ENCODE measurements at regions not wholly inside any gene's neighbourhood (a gene's known extent, or its start where the extent isn't known, plus 50 kb on each side); places are given as distances from the start of the nearest gene placed in this dataset.

DNA sequence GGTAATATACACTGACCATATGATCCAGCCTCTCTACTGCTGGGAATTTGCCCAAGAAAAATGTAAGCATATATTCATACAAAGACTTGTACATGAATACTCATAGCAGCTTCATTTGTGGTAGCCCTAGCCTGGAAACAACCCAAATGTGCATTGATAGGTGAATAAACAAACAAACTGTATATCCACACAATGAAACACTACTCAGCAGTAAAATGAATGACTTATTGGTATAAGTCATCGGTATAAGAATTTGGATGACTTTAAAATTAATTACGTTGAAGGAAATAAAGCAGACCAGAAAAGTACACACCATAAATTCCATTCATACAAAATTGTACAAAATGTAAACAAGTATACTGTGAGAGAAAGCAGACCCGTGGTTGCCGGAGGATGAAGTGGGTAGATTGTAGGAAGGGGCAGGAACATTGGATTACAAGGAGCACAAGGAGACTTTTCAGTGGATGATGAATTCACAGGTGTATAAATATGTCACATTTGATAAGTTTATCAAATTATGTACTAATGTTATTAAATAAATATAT is 376.7 kb downstream of the TDRD15 start:
- TF ChIP-seq EZH2phosphoT487 (IDR thresholded peaks at IDR 0.05; ENCODE audit: borderline replicate concordance, low read length), result no peak
- TF ChIP-seq, protein P1, sequence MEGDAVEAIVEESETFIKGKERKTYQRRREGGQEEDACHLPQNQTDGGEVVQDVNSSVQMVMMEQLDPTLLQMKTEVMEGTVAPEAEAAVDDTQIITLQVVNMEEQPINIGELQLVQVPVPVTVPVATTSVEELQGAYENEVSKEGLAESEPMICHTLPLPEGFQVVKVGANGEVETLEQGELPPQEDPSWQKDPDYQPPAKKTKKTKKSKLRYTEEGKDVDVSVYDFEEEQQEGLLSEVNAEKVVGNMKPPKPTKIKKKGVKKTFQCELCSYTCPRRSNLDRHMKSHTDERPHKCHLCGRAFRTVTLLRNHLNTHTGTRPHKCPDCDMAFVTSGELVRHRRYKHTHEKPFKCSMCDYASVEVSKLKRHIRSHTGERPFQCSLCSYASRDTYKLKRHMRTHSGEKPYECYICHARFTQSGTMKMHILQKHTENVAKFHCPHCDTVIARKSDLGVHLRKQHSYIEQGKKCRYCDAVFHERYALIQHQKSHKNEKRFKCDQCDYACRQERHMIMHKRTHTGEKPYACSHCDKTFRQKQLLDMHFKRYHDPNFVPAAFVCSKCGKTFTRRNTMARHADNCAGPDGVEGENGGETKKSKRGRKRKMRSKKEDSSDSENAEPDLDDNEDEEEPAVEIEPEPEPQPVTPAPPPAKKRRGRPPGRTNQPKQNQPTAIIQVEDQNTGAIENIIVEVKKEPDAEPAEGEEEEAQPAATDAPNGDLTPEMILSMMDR (IDR thresholded peaks at IDR 0.05; ENCODE audit: low read depth, low read length, poor library complexity, severe bottlenecking), result no peak

DNA sequence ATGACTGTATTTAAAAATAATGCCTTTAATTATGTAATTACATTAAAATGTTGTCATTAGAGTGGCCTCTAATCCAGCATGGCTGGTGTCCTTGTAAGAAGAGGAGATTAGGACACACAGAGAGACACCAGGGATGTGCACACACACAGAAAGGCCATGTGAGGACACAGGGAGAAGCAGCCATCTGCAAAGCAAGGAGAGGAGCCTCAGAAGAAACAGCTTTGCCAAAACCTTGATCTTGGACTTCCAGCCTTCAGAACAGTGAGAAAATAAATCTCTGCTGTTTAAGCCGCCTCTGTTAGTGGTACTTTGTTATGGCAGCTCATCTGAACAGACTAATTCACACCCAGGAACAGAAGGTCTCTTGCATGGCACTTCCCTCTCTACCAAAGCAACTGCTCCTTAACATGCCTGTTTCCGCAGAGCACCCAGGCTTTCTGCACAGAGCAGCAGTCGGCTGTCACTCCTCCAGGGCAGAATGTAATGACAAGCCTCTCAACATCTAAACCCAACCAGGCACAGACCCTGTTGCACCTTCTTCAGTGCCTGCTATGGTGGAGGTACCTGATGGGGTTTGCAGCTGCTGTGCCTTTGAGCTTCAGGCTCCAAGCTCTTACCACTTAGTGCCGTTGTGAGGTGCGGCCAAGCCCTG is 377.7 kb downstream of the TDRD15 start:
- Histone ChIP-seq H3K9me3 (ENCODE audit: control insufficient read depth, insufficient read depth, low read length) (no peaks in the 10 kb centered on the region), H4K20me1 (ENCODE audit: control insufficient read depth, insufficient read depth, low read depth, low read length) (no peaks in the 10 kb centered on the region), H3K4me3 (ENCODE audit: low read length) (no peak overlapping the region), H3K27me3 (ENCODE audit: control insufficient read depth, low read length) (no peaks in the 10 kb centered on the region), H3K4me1 (ENCODE audit: control insufficient read depth, low read length) (no peaks in the 10 kb centered on the region), H3K36me3 (ENCODE audit: control insufficient read depth, low read length) (no peaks in the 10 kb centered on the region), H3K9me2 (replicated peaks; ENCODE audit: control insufficient read depth, low read length) (no peaks in the 10 kb centered on the region), H3K4me2 (ENCODE audit: low read length) (no peak overlapping the region), H3F3A (ENCODE audit: control insufficient read depth, insufficient read depth) (no peaks in the 10 kb centered on the region), H3K79me2 (ENCODE audit: control insufficient read depth, low read length) (no peaks in the 10 kb centered on the region), H3K27ac (ENCODE audit: low read depth, low read length) (no peak overlapping the region)
- TF ChIP-seq, protein P1 (IDR thresholded peaks at IDR 0.05; ENCODE audit: low read depth, low read length, poor library complexity, severe bottlenecking), result no peak
- no peak for TF ChIP-seq EZH2phosphoT487 (IDR thresholded peaks at IDR 0.05; ENCODE audit: borderline replicate concordance, low read length)

More for the DNA sequence above, 376.7 kb downstream of the TDRD15 start:
- H3K9me3 ChIP-seq (ENCODE audit: control insufficient read depth, insufficient read depth, low read length), result no peaks in the 10 kb centered on the region
- no peaks in the 10 kb centered on the region for H3K79me2 ChIP-seq (ENCODE audit: control insufficient read depth, low read length)
- no peaks in the 10 kb centered on the region for H3K27me3 ChIP-seq (ENCODE audit: control insufficient read depth, low read length)
- H3K36me3 ChIP-seq (ENCODE audit: control insufficient read depth, low read length), result no peaks in the 10 kb centered on the region
- H3K27ac ChIP-seq (ENCODE audit: low read depth, low read length), result no peak overlapping the region
- no peaks in the 10 kb centered on the region for H3K4me1 ChIP-seq (ENCODE audit: control insufficient read depth, low read length)
- no peaks in the 10 kb centered on the region for H3K9me2 ChIP-seq (replicated peaks; ENCODE audit: control insufficient read depth, low read length)
- no peaks in the 10 kb centered on the region for H4K20me1 ChIP-seq (ENCODE audit: control insufficient read depth, insufficient read depth, low read depth, low read length)
- no peak overlapping the region for H3K4me2 ChIP-seq (ENCODE audit: low read length)
- H3K4me3 ChIP-seq (ENCODE audit: low read length), result no peak overlapping the region
- no peaks in the 10 kb centered on the region for H3F3A ChIP-seq (ENCODE audit: control insufficient read depth, insufficient read depth)

DNA sequence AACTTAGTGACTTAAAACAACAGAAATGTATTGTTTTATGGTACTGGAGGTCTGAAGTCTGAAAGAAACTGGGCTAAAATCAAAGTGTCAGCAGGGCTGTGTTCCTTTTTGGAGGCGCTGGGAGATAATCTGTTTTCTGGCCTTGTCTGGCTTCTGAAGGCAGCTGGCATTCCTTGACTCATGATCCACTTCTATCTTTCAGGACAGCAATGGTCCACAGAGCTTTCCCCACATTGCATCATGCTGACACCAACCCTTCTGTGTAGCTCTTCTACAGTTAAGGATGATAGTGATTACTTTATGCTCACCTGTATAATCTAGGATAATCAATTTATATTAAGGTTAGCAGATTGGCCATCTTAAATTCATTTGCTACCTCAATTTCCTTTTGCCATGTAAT is 392.1 kb downstream of the TDRD15 start:
- no peaks in the 10 kb centered on the region for H3K4me1 ChIP-seq (ENCODE audit: control insufficient read depth, low read length)
- TF ChIP-seq, protein P1 (IDR thresholded peaks at IDR 0.05; ENCODE audit: low read depth, low read length, poor library complexity, severe bottlenecking), result no peak
- TF ChIP-seq EZH2phosphoT487 (IDR thresholded peaks at IDR 0.05; ENCODE audit: borderline replicate concordance, low read length), result no peak
- H3K36me3 ChIP-seq (ENCODE audit: control insufficient read depth, low read length), result no peaks in the 10 kb centered on the region
- no peak overlapping the region for H3K4me3 ChIP-seq (ENCODE audit: low read length)
- no peaks in the 10 kb centered on the region for H3K27me3 ChIP-seq (ENCODE audit: control insufficient read depth, low read length)
- H4K20me1 ChIP-seq (ENCODE audit: control insufficient read depth, insufficient read depth, low read depth, low read length), result no peaks in the 10 kb centered on the region
- H3K27ac ChIP-seq (ENCODE audit: low read depth, low read length), result no peak overlapping the region
- H3K9me2 ChIP-seq (replicated peaks; ENCODE audit: control insufficient read depth, low read length), result no peaks in the 10 kb centered on the region
- no peak overlapping the region for H3K4me2 ChIP-seq (ENCODE audit: low read length)
- H3K9me3 ChIP-seq (ENCODE audit: control insufficient read depth, insufficient read depth, low read length), result no peaks in the 10 kb centered on the region
- H3F3A ChIP-seq (ENCODE audit: control insufficient read depth, insufficient read depth), result no peaks in the 10 kb centered on the region
- H3K79me2 ChIP-seq (ENCODE audit: control insufficient read depth, low read length), result no peaks in the 10 kb centered on the region
